ENCODE measurements at regions not wholly inside any gene's neighbourhood (a gene's known extent, or its start where the extent isn't known, plus 50 kb on each side); places are given as distances from the start of the nearest gene placed in this dataset.
"Not testable (repeated sequence)": the region's sequence is repeated elsewhere in the genome, so short reads cannot be mapped to it uniquely, and the experiment has no call there.

DNA sequence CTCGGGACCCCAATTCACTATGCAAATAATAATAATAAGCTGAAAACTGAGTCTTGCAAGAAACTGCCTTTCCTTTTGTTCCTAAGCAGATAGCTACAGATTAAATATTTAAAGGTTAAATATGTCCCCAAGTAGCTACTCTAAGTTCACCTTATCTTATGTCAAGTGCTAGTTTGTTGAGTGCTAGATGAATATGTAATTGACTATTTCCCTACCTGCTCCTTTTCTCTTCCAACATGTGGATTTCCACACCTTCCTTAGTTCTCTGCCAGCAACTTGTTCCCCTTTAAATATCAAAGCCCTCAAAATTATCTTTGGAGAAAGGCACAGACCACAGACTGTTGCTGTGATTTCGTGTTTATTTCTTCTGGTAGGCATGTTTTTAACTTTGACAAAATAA is 709.2 kb upstream of the SLITRK1 start:
- DNase-seq (ENCODE audit: low read depth, low spot score) = no peak

DNA sequence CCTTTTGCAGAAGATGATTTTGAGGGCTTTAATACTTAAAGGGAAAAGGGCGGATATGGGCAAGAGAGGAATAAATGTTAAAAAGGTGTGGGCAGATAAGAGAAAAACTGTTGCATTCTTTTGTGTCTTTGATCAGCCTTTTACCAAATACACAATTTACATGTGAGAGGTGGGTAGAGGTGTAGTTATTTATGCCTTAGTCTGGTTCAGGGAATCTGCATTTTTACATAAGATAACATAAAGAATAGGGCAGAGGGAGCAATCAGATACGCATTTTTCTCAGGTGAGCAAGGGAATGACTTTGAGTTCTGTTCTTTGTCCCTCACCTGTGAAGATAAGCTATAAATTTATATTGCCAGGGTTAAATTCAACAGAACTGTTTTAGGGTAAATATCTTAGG is 708.4 kb upstream of the SLITRK1 start:
- no peak for DNase-seq (ENCODE audit: low read depth, low spot score)

DNA sequence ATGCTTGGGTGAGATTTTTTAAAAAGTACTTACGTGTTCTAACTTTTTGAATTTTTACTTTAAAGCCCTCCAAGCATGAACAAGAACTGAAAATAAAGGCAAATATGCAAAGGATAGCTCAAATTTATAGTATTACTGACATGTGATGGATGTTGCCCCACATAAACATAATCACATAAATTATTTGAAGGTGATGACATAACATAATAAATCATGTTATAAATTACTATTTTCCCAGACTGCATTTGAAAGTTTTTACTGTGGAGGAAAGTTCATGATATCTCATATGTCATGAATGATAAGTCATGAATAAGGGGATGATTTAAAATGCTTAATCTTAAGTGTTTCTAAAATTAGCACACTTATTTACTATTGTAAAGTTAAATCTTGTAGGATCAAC is 705.7 kb upstream of the SLITRK1 start:
- DNase-seq (ENCODE audit: low read depth, low spot score) = no peak

DNA sequence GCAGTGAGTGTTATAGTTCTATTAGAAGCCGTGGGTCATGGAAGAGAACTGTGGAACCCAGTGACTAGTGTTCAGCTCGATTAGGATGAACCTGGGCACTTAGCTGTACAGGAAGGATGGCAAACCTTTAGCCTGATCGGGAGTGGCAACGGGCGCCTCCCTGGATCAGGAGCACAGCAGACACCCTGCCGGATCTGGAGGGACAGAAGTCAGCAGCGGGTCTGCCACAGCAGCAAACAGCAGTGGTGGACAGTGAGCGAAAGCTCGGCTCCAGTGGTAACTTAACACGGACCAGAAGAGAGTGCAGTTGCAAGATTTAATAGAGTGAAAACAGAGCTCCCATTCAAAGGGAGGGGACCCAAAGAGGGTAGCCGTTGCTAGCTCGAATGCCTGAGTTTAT is 697.6 kb upstream of the SLITRK1 start:
- DNase-seq (ENCODE audit: low read depth, low spot score) = not testable (repeated sequence)

DNA sequence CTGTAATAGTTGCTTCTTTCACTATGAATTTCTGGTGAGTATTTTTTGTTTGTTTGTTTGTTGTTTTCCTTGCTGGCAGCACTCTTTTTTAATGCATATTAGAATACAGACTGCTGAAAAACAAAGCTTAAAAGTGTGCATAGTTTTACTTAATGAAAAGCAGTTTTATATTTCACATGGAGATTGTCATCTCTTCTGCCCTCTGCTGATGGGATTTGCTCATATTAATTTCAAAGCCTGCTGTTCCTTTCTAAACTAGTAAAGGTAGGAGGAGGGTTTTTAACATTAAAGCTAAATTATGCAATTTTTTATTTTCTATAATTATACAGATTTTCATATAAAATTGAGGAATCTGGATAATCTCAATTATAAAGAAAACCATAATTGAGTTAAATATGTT is 692.6 kb upstream of the SLITRK1 start:
- no peak for DNase-seq (ENCODE audit: low read depth, low spot score)

DNA sequence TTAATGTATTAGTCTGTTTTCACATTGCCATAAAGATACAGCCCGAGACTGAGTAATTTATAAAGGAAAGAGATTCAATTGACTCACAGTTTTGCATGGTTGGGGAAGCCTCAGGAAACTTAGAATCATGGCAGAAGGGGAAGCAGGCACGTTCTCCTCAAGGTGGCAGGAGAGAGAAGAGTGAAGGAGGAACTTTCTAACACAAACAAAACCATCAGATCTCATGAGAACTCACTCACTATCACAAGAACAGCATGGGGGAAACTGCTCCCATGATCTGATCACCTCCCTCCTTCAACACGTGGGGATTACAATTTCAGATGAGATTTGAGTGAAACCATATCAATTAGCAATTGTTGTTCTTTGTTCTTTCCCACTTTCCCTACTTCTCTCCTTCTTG is 689.0 kb upstream of the SLITRK1 start:
- DNase-seq (ENCODE audit: low read depth, low spot score) = no peak

DNA sequence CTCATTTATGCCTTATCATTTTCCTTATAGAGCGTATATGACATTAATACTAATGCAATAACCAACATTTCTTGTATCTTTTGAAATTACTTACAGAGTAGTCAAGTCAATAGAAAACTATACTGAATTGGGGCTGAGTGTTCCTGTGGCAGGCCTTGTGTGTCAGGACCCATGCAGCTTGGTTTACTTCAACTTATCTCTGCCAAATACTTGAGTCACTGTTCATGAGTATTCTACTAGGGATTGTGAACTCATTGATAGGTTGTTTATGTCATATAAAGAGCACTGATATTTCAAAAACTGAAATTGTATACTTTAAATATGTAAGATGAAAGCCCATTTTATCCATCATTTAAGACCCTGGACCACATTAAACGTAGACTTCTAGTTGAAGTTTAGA is 688.6 kb upstream of the SLITRK1 start:
- no peak for DNase-seq (ENCODE audit: low read depth, low spot score)

DNA sequence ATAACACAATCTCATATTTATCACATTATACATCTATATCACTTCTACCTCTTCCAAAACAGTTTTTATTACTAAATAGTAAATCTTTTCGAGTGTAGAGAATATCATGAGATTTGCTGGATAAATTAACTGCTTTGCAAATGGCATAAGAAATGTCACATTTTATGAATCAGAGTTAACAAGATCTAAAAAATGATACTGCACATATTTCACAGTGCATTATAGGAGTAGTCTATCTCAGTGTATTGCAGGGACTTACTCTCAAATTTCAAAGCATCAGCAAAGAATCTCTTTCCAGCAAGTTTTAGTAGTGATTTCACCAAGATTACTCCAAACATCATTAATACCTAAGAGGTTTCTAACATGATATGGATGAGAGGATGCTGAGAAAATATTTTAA is 687.1 kb upstream of the SLITRK1 start:
- DNase-seq (ENCODE audit: low read depth, low spot score) = no peak

DNA sequence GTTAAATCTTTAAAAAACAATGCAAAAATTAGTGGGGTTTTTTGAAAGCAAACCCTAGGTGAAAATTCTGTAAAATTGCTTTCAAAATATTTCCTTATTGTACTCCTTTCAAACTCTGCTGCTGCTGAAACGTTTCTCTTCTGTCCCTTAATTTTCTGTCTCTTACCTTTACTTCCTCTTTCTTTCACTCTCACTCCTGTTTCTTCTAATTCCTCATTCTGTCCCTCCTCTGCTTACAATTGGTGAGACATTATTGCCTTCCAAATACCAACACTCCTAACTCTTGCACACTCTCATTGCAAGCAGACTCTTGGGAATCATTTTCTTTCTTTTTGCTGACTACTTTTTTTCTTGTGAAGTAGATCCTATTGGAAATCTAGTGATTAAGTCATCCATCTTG is 685.6 kb upstream of the SLITRK1 start:
- no peak for DNase-seq (ENCODE audit: low read depth, low spot score)

DNA sequence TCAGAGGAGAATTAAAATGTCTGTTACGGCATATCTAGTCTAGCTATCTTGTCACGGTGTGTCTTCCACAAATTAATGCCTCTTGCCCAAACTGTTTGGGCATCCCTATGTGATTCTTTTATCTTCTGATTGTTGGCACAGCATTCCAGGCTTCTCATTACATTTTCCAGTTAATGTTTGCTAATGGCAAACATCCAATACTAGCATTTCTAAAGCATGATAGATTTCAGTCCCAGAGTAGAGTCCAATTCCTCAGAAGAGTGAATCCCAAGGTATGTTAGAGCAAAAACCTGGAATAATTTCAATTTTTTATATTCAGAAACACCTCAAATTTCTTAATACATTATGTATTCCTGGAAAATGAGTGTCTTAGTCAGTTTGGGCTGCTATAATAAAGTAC is 684.5 kb upstream of the SLITRK1 start:
- DNase-seq (ENCODE audit: low read depth, low spot score) = no peak

DNA sequence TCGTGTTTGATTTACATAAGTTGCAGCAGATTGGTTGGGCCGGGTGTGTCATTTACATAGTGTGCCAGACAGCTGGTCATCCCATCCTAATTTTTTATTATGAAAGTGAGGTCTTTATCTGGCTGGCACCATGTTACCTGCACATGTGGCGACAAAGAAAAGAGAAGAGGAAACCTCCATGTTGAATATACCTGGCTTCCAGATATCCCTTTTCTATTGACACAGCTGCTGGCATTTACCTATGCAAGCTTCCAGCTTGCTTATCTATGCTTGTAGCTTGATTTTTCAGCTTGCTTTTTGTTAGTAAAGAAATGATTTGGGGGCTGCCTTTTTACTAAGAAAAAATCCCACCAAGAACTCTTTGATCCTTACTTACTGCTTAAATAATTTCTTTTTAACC is 681.3 kb upstream of the SLITRK1 start:
- no peak for DNase-seq (ENCODE audit: low read depth, low spot score)

DNA sequence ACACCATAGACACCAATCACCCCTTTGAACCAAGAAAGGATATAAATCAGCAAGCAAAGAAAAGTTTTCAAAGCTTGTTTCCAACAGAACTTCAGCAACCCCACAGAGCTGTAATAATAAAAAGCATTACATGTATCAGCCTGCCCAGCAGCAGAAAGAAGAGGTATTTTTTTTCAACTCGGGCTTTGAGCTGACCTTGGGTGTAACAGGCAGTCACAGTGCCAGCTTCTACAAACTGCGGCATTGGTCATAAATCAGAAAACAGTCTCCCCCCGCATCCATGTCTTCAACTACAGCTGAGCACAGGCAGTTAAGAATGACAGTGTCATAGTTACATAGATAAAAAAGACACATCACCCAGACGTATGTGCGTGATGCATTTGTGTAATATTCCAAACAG is 671.0 kb upstream of the SLITRK1 start:
- no peak for DNase-seq (ENCODE audit: low read depth, low spot score)

DNA sequence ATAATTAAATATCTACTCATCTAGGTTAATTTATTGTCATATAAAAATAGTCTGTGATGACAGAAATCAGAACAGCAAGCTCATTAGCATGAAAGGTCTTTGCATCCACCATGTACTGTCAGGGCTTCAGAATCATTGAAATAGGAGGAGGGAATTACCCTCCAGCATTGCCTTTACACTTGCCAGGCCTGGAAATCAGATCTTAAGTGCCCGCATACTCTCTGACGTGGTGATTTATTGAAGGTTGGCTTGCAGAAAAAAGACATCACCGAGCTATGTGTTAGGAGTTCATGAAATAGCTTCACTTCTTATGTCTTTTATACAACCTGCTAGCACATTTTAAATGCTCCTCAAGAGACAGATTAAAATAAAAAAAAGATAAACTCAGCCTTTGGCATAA is 661.7 kb upstream of the SLITRK1 start:
- no peak for DNase-seq (ENCODE audit: low read depth, low spot score)

DNA sequence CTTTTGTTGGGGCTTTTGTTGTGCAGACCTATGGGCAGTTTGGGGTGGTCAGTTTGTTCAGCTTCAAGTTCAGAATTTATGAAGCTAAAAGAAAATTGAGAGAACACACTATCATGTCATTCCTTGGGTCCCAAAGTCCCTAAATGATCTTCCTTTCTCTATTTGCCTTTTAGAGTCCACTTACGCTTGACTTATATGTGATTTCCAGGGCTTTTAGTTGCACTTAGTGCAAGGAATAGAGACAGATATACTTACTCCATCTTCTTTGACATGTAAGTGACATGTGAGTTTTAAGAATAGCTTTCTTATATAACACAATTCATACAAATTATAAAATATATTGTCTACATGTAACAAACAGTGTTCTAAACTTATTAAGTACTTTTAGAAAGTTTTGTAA is 660.1 kb upstream of the SLITRK1 start:
- no peak for DNase-seq (ENCODE audit: low read depth, low spot score)

DNA sequence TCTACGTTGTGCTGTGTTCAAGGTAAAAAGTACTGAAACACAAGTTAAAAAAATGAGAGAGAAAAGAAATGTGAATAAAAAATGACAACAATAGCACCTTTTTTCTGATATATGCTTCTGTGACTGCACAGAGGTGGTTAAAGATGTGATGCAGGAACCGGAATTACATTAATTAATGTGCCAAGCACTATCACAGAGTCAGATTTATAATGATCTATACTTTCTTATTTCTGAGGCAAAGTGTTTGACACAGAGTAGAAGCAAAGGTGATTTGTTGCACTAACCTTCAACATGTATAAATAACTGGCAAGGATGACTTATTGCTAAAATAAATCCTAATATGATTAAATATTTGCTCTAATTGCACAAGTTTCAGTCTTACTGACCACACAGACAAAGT is 654.6 kb upstream of the SLITRK1 start:
- no peak for DNase-seq (ENCODE audit: low read depth, low spot score)

DNA sequence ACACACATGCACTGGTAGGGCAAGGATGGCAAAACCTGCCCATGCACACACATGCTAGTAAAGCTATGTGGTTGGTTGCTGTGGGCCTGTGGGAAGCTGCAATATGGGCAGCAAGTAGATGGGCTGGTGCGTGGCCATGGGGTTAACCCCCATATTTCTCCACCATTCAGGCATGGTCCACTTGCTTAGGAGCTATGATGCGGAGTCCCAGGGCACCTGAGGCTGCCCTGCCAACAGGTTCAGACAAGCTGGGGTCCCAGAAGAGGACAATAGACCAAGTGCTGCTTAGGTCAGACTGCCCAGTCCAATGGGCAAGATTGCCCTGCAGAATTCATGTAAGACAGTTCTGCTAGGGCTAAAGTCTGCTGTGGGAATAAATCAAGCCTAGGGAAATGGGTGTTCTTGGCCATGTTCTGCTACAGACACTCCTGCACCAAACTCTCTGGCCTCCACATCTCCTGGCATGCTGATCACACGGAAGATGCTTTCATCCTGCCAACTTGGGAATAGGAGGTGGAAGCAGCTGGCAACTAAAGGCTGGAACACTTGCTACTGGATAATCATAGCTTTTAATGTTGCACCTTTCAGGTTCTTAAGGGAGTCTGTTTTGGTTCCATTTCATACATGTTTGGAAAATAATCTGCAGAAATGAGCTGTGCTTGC is 646.3 kb upstream of the SLITRK1 start:
- DNase-seq (ENCODE audit: low read depth, low spot score) = no peak

DNA sequence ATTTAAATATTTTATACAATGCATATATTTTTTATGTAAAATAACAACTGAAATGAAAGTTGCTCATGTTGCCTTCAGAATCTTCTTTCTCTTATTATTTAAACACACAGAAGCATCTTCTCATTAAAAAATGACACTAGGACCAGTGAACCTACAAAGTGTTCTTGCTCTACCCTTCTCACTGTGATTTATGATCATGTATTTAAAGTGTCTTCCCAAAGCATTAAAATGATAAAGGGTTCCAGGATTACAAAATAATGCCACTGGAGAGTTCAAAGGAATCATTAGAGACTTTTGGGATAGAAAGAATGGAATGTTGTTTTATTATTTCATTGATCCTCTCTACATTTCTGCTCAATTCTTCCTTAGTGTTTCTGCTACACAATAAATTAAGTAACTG is 643.6 kb upstream of the SLITRK1 start:
- DNase-seq (ENCODE audit: low read depth, low spot score) = no peak

DNA sequence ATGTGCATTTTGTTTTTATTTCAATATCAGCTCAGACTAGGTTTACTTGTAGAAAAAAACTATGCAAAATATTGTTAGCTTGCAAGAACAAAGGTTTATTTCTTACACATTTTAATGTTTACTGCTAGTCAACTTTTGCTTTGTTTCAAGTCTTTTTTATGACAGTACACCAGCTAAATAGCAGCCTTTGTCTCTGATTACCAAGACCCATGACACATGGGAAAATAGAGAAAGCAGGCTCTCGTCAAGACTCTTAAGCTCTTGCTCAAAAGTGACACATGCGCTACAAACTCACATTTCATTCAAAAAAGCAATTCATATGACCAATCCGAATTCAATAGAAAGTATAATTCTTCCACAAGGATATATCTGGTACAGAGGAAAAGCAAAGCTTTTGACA is 642.3 kb upstream of the SLITRK1 start:
- no peak for DNase-seq (ENCODE audit: low read depth, low spot score)

DNA sequence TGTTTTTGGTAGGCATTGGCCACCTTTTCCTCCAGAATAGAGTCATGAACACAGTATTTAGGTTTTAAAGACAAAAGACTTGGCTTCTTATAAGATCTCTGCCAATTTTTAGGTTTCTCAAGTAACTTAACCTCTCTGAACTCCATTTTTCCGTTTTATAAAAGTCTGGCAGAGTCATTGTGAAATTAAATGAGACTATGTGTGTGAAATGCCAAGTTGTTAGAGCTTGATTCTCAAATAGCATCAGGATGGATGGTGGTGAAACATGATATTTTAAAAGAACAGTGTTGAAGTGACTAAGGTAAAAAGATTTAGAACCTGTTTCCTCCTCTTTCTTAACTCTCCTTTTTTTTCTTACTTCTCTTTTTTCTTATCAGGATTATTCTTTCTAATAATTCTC is 617.7 kb upstream of the SLITRK1 start:
- DNase-seq (ENCODE audit: low read depth, low spot score) = no peak

DNA sequence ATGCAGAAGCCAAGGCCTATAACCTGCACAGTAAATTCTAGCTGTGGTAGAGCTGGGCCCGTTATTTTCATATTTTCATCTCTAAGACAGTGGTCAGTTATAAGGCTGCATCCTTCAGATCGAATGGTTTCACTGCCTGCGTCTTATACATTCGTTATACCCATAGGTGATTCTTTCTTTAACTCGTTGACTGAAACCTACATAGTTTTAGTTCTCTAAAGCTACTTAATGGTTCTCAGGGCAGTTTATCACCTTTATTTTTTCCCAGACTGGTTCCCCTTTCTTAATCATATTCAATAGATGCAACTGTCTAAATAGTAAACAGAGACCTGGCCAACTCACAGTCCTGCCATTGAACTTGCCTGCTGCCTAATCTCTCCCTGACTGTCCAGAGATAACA is 615.3 kb upstream of the SLITRK1 start:
- no peak for DNase-seq (ENCODE audit: low read depth, low spot score)

DNA sequence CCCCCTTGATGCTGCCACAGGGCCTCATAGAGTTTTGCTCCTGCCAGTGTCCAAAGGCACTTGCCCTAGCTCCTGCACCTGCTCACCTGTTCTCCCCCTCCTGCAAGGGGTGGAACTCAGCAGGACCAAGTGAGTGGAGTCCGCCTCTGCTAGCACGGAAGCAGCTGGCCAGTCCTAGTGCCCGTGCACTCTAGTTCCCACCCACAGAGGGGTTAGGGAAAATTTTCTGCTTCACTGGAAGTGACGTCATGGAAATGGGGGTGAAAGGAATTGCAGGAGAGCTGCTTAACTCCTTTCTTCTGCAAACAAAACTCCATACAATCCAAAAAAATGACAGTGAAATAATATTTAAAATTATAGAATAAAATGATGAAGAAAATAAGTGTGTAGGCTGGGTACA is 609.7 kb upstream of the SLITRK1 start:
- DNase-seq (ENCODE audit: low read depth, low spot score) = no peak

DNA sequence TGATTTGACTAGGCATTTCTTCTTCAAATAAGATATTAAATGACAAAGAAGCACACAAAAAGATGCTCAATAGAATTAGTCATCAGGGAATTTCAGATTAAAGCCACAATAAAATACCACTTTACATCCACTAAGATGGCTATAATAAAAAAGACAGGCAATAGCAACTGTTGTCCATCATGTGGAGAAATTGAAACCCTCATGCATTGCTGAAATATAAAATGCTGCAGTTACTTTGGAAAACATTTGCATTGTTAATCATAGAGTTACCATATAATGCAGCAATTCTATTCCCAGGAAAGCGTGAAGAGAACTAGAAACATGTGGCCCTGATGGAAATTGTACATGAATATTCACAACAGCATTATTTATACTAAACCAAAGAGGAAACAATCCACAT is 605.5 kb upstream of the SLITRK1 start:
- DNase-seq (ENCODE audit: low read depth, low spot score) = no peak

DNA sequence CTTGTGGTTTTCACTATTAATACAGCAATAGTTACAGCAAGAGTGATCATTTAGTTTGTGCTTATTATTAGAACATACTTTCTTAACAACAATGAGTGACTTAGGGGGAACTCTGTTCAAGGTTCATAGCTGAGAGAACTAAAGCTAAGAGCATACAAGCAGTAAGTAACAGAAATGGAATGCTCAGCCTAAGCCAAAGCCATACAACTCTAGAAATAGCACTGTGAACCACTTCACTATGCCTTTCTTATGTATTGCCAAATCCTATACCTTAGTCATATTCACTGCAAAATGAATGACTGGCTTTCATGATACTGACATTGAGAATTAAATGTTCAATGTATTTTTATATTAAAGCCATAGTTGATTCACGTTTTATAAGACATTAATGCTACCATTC is 599.7 kb upstream of the SLITRK1 start:
- no peak for DNase-seq (ENCODE audit: low read depth, low spot score)

DNA sequence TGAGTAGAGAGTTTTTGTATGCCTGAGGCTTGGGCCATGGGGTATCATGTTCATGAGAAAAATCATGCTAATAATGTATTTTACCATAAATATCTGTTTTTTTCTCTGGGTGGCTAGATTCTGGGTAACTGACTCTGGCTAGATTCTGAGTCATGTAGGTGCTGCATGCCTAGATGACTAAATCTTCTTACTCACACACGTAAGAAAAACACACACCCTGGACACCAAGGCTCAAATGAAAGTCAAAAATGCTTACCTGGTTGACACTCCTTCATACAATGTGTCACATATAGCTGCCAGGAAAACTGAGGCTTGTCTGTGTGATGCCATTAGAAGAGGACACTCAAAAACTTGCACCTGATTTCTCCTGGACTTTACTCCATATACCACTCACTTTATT is 597.4 kb upstream of the SLITRK1 start:
- no peak for DNase-seq (ENCODE audit: low read depth, low spot score)

DNA sequence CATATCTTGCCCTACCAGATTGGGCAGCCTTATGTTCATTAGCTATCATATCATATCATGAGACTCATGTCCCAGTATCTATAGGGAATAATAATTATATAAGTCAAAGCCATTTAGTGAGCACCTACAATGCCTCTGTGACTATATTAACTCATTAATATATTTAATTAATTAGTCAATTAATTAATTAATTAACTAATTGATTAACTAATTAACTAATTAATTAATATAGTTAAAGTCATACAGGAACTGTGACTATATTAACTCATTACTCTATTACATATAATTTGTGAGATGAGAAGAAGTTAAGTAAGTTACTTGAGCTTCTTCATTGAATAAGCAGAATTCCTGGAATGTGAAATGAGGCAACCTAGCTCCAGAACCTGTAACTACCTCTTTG is 588.3 kb upstream of the SLITRK1 start:
- no peak for DNase-seq (ENCODE audit: low read depth, low spot score)
